Tibial nerve (tissue), 4 donors: ENCODE measurements at regions not wholly inside any gene's neighbourhood (a gene's known extent, or its start where the extent isn't known, plus 50 kb on each side); places are given as distances from the start of the nearest gene placed in this dataset.

Experiments used
- CTCF ChIP-seq, 5 experiments: fragments of 200-600 bp in 3 of 5; fragments of 450-650 bp in 2 of 5; sonication (generic) in 3 of 5; IDR thresholded peaks; one replicate each; pipeline ENCODE4 v1.5.1; 2016 to 2019; ENCODE audit warnings: antibody characterized with exemption in 5 of 5, mild to moderate bottlenecking in 3 of 5, moderate library complexity in 2 of 5
- EP300 ChIP-seq, 2 donors: sonication (generic); formaldehyde crosslinking; IDR thresholded peaks; one replicate each; pipeline ENCODE4 v1.6.1; 2017; ENCODE audit warnings: antibody characterized with exemption in 2 of 2, mild to moderate bottlenecking in 1 of 2
- POLR2A ChIP-seq, 2 donors: fragments of 450-650 bp; IDR thresholded peaks; one replicate each; pipeline ENCODE4 v1.6.1; 2017; ENCODE audit warnings: antibody characterized with exemption in 2 of 2, mild to moderate bottlenecking in 2 of 2, moderate library complexity in 2 of 2

DNA sequence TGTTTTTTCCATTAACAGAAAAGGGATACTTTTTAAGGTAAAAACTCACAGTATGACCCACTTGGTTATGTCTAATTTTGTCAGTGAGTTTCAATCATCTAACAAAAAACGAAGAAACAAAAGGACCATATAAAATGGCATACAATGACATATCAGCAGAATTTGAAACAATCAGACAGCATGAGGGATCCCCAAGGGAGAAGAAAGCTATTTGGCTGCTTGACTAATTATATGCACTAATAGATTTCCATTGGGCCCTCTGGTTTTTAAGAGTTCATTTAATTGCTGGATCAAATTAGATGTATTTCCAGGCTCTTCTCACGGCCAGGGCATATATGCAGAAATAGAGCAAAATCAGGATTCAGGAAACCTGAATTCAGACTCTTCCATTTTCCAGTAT lies 376.4 kb upstream of the GBE1 start:
- TF ChIP-seq CTCF (IDR thresholded peaks at IDR 0.05) (no peak), POLR2A (IDR thresholded peaks at IDR 0.05) (no peak), EP300 (IDR thresholded peaks at IDR 0.05) (no peak)
